Dendritic cell treated with granulocyte-macrophage colony-stimulating factor and Interleukin-4, amounts not matched to agents 40 ng/mL and 50 ng/mL, for 4 days (primary cell): ENCODE measurements at regions not wholly inside any gene's neighbourhood (a gene's known extent, or its start where the extent isn't known, plus 50 kb on each side); places are given as distances from the start of the nearest gene placed in this dataset.

ENCODE experiments used
- H3K27ac Mint-ChIP-seq: one replicate; pipeline ENCODE4 v1.8.0; 2022; ENCODE audit warnings: mild to moderate bottlenecking, mixed read lengths
- H3K27me3 Mint-ChIP-seq: one replicate; pipeline ENCODE4 v1.8.0; 2022; ENCODE audit warnings: mild to moderate bottlenecking, mixed read lengths
- H3K36me3 Mint-ChIP-seq: one replicate; pipeline ENCODE4 v1.8.0; 2022; ENCODE audit warnings: low read depth, mixed read lengths
- H3K4me1 Mint-ChIP-seq: one replicate; pipeline ENCODE4 v1.8.0; 2022; ENCODE audit warnings: low read depth, mixed read lengths
- H3K4me3 Mint-ChIP-seq: one replicate; pipeline ENCODE4 v1.8.0; 2022; ENCODE audit warnings: mild to moderate bottlenecking, moderate library complexity, mixed read lengths
- H3K9me3 Mint-ChIP-seq: one replicate; pipeline ENCODE4 v1.8.0; 2022; ENCODE audit warnings: mixed read lengths
- intact Hi-C: fragments of 100-400 bp; cut with micrococcal nuclease; formaldehyde crosslinking; loops from one replicate; pipeline ENCODE4 v1.15.0; 2022

GRCh38 chr18:30121397-30121796 lies 921.1 kb downstream of the DSC3 start:
- H3K9me3 Mint-ChIP-seq = peaks cover 8% of the 10 kb centered on the region
- H3K27me3 Mint-ChIP-seq = no peaks in the 10 kb centered on the region
- H3K36me3 Mint-ChIP-seq = no peaks in the 10 kb centered on the region
- no peak overlapping the region for H3K27ac Mint-ChIP-seq
- H3K4me3 Mint-ChIP-seq = no peak overlapping the region
- intact Hi-C loops = no loop called here
- H3K4me1 Mint-ChIP-seq = no peaks in the 10 kb centered on the region

GRCh38 chr18:30113454-30113853 lies 929.1 kb downstream of the DSC3 start:
- Mint-ChIP-seq H3K9me3 (peaks cover 8% of the 10 kb centered on the region), H3K36me3 (no peaks in the 10 kb centered on the region), H3K27me3 (no peaks in the 10 kb centered on the region), H3K4me1 (no peaks in the 10 kb centered on the region), H3K27ac (no peak overlapping the region), H3K4me3 (no peak overlapping the region)
- intact Hi-C loops = no loop called here

GRCh38 chr18:30106356-30106755 lies 936.2 kb downstream of the DSC3 start:
- no peaks in the 10 kb centered on the region for H3K27me3 Mint-ChIP-seq
- H3K36me3 Mint-ChIP-seq = no peaks in the 10 kb centered on the region

GRCh38 chr18:30103881-30104280 lies 938.7 kb downstream of the DSC3 start:
- intact Hi-C loops = no loop called here

More at GRCh38 chr18:30106356-30106755, 936.2 kb downstream of the DSC3 start:
- intact Hi-C loops = no loop called here
- Mint-ChIP-seq H3K4me3 (no peak overlapping the region), H3K9me3 (peaks cover 7% of the 10 kb centered on the region), H3K27ac (no peak overlapping the region), H3K4me1 (no peaks in the 10 kb centered on the region)

GRCh38 chr18:30096796-30097195 lies 945.7 kb downstream of the DSC3 start:
- Mint-ChIP-seq H3K27ac (no peak overlapping the region), H3K9me3 (no peaks in the 10 kb centered on the region), H3K27me3 (no peaks in the 10 kb centered on the region), H3K36me3 (no peaks in the 10 kb centered on the region), H3K4me3 (no peak overlapping the region), H3K4me1 (no peaks in the 10 kb centered on the region)
- intact Hi-C loops = no loop called here

More at GRCh38 chr18:30103881-30104280, 938.7 kb downstream of the DSC3 start:
- Mint-ChIP-seq H3K27ac (no peak overlapping the region), H3K36me3 (no peaks in the 10 kb centered on the region), H3K4me3 (no peak overlapping the region), H3K9me3 (peaks cover 7% of the 10 kb centered on the region), H3K4me1 (no peaks in the 10 kb centered on the region), H3K27me3 (no peaks in the 10 kb centered on the region)

GRCh38 chr18:30094556-30094955 lies 948.0 kb downstream of the DSC3 start:
- no peaks in the 10 kb centered on the region for H3K27me3 Mint-ChIP-seq
- no peaks in the 10 kb centered on the region for H3K36me3 Mint-ChIP-seq
- H3K27ac Mint-ChIP-seq = no peak overlapping the region
- no peaks in the 10 kb centered on the region for H3K9me3 Mint-ChIP-seq
- H3K4me1 Mint-ChIP-seq = no peaks in the 10 kb centered on the region
- no peak overlapping the region for H3K4me3 Mint-ChIP-seq
- intact Hi-C loops = no loop called here

- no peaks in the 10 kb centered on the region for H3K9me3 Mint-ChIP-seq
These were observed 949.2 kb downstream of the DSC3 start for GRCh38 chr18:30093376-30093775.

GRCh38 chr18:30088238-30089015 lies 954.1 kb downstream of the DSC3 start:
- intact Hi-C loops = no loop called here
- H3K4me3 Mint-ChIP-seq = no peak overlapping the region
- no peaks in the 10 kb centered on the region for H3K36me3 Mint-ChIP-seq
- H3K4me1 Mint-ChIP-seq = no peaks in the 10 kb centered on the region
- no peaks in the 10 kb centered on the region for H3K27me3 Mint-ChIP-seq
- no peaks in the 10 kb centered on the region for H3K9me3 Mint-ChIP-seq
- H3K27ac Mint-ChIP-seq = no peak overlapping the region

More at GRCh38 chr18:30093376-30093775, 949.2 kb downstream of the DSC3 start:
- H3K27me3 Mint-ChIP-seq = no peaks in the 10 kb centered on the region
- no peak overlapping the region for H3K27ac Mint-ChIP-seq
- intact Hi-C loops = no loop called here
- H3K36me3 Mint-ChIP-seq = no peaks in the 10 kb centered on the region
- H3K4me1 Mint-ChIP-seq = no peaks in the 10 kb centered on the region
- no peak overlapping the region for H3K4me3 Mint-ChIP-seq

- Mint-ChIP-seq H3K36me3 (no peaks in the 10 kb centered on the region), H3K4me3 (no peak overlapping the region), H3K27ac (no peak overlapping the region), H3K27me3 (no peaks in the 10 kb centered on the region), H3K4me1 (no peaks in the 10 kb centered on the region), H3K9me3 (peaks cover 12% of the 10 kb centered on the region)
- intact Hi-C loops = no loop called here
These were observed 956.2 kb downstream of the DSC3 start for GRCh38 chr18:30086351-30086750.

GRCh38 chr18:30081122-30081521 lies 961.4 kb downstream of the DSC3 start:
- Mint-ChIP-seq H3K4me1 (no peaks in the 10 kb centered on the region), H3K27me3 (no peaks in the 10 kb centered on the region), H3K9me3 (peaks cover 39% of the 10 kb centered on the region), H3K36me3 (no peaks in the 10 kb centered on the region), H3K27ac (no peak overlapping the region), H3K4me3 (no peak overlapping the region)
- intact Hi-C loops = no loop called here

- no peaks in the 10 kb centered on the region for H3K4me1 Mint-ChIP-seq
- H3K36me3 Mint-ChIP-seq = no peaks in the 10 kb centered on the region
- intact Hi-C loops = no loop called here
- H3K9me3 Mint-ChIP-seq = peaks cover 39% of the 10 kb centered on the region
- H3K27ac Mint-ChIP-seq = no peak overlapping the region
- H3K27me3 Mint-ChIP-seq = no peaks in the 10 kb centered on the region
- no peak overlapping the region for H3K4me3 Mint-ChIP-seq
These were observed 969.7 kb downstream of the DSC3 start for GRCh38 chr18:30072609-30073385.

- no peaks in the 10 kb centered on the region for H3K27me3 Mint-ChIP-seq
- H3K36me3 Mint-ChIP-seq = no peaks in the 10 kb centered on the region
- H3K27ac Mint-ChIP-seq = no peak overlapping the region
- H3K4me3 Mint-ChIP-seq = no peak overlapping the region
- no peaks in the 10 kb centered on the region for H3K4me1 Mint-ChIP-seq
- H3K9me3 Mint-ChIP-seq = peaks cover 21% of the 10 kb centered on the region
- intact Hi-C loops = no loop called here
These were observed 976.3 kb downstream of the DSC3 start for GRCh38 chr18:30066288-30066687.

- intact Hi-C loops = no loop called here
- Mint-ChIP-seq H3K27ac (no peak overlapping the region), H3K27me3 (no peaks in the 10 kb centered on the region), H3K36me3 (no peaks in the 10 kb centered on the region), H3K9me3 (peaks cover 21% of the 10 kb centered on the region), H3K4me1 (no peaks in the 10 kb centered on the region), H3K4me3 (no peak overlapping the region)
These were observed 985.1 kb downstream of the DSC3 start for GRCh38 chr18:30057398-30057797.

GRCh38 chr18:30056528-30056927 lies 986.0 kb downstream of the DSC3 start:
- intact Hi-C loops = no loop called here
- no peaks in the 10 kb centered on the region for H3K27me3 Mint-ChIP-seq
- no peak overlapping the region for H3K27ac Mint-ChIP-seq
- H3K36me3 Mint-ChIP-seq = no peaks in the 10 kb centered on the region
- no peak overlapping the region for H3K4me3 Mint-ChIP-seq
- H3K4me1 Mint-ChIP-seq = no peaks in the 10 kb centered on the region
- peaks cover 19% of the 10 kb centered on the region for H3K9me3 Mint-ChIP-seq
